HL-60/S4 treated with phorbol 12-myristate 13-acetate at 8.2 ng/mL for 4 days and 3 days (cell line): ENCODE measurements at regions not wholly inside any gene's neighbourhood (a gene's known extent, or its start where the extent isn't known, plus 50 kb on each side); places are given as distances from the start of the nearest gene placed in this dataset.

Experiments used
- in situ Hi-C: fragments of 300-500 bp; cut with MboI; formaldehyde crosslinking; loops from 2 replicates; pipeline ENCODE4 v1.15.0; 2022; ENCODE audit warnings: low sequenced_read_pairs

- in situ Hi-C loops: no loop called here
These were observed 198.0 kb upstream of the AGAP1 start for GRCh38 chr2:235295831-235296230.

GRCh38 chr2:235300368-235301201 is 193.3 kb upstream of the AGAP1 start:
- in situ Hi-C loops: no loop called here

- in situ Hi-C loops: no loop called here
These were observed 192.4 kb upstream of the AGAP1 start for GRCh38 chr2:235301202-235302076.

- in situ Hi-C loops: no loop called here
These were observed 191.6 kb upstream of the AGAP1 start for GRCh38 chr2:235302263-235302662.

GRCh38 chr2:235303499-235304291 is 190.1 kb upstream of the AGAP1 start:
- in situ Hi-C loops: no loop called here

GRCh38 chr2:235305678-235306077 is 188.2 kb upstream of the AGAP1 start:
- in situ Hi-C loops: no loop called here

GRCh38 chr2:235311044-235311443 is 182.8 kb upstream of the AGAP1 start:
- in situ Hi-C loops: no loop called here

GRCh38 chr2:235312571-235312970 is 181.3 kb upstream of the AGAP1 start:
- in situ Hi-C loops: no loop called here

- in situ Hi-C loops: no loop called here
These were observed 179.4 kb upstream of the AGAP1 start for GRCh38 chr2:235314371-235314930.

GRCh38 chr2:235319095-235319494 is 174.7 kb upstream of the AGAP1 start:
- in situ Hi-C loops: no loop called here

GRCh38 chr2:235320326-235320725 is 173.5 kb upstream of the AGAP1 start:
- in situ Hi-C loops: no loop called here

GRCh38 chr2:235324324-235324723 is 169.5 kb upstream of the AGAP1 start:
- in situ Hi-C loops: no loop called here

GRCh38 chr2:235325151-235325550 is 168.7 kb upstream of the AGAP1 start:
- in situ Hi-C loops: no loop called here

GRCh38 chr2:235328991-235329390 is 164.9 kb upstream of the AGAP1 start:
- in situ Hi-C loops: no loop called here

GRCh38 chr2:235330775-235331451 is 162.9 kb upstream of the AGAP1 start:
- in situ Hi-C loops: no loop called here

GRCh38 chr2:235332240-235332890 is 161.5 kb upstream of the AGAP1 start:
- in situ Hi-C loops: no loop called here

GRCh38 chr2:235333076-235333475 is 160.8 kb upstream of the AGAP1 start:
- in situ Hi-C loops: no loop called here

- in situ Hi-C loops: no loop called here
These were observed 159.7 kb upstream of the AGAP1 start for GRCh38 chr2:235334179-235334578.

- in situ Hi-C loops: no loop called here
These were observed 150.6 kb upstream of the AGAP1 start for GRCh38 chr2:235343156-235343774.
